ENCODE measurements at regions not wholly inside any gene's neighbourhood (a gene's known extent, or its start where the extent isn't known, plus 50 kb on each side); places are given as distances from the start of the nearest gene placed in this dataset.
"Not testable (repeated sequence)": the region's sequence is repeated elsewhere in the genome, so short reads cannot be mapped to it uniquely, and the experiment has no call there.

- no peak for DNase-seq
Measured at GRCh38 chr7:119964788-119965542, 308.0 kb upstream of the KCND2 start.

GRCh38 chr7:119967221-119967620 is 305.8 kb upstream of the KCND2 start:
- no peak for DNase-seq

GRCh38 chr7:119968411-119968810 is 304.6 kb upstream of the KCND2 start:
- DNase-seq, result not testable (repeated sequence)

GRCh38 chr7:119969054-119969453 is 303.9 kb upstream of the KCND2 start:
- no peak for DNase-seq

GRCh38 chr7:119969763-119970162 is 303.2 kb upstream of the KCND2 start:
- DNase-seq, result no peak

GRCh38 chr7:119974972-119975371 is 298.0 kb upstream of the KCND2 start:
- no peak for DNase-seq

GRCh38 chr7:119982884-119983283 is 290.1 kb upstream of the KCND2 start:
- DNase-seq, result no peak

GRCh38 chr7:119983468-119983867 is 289.5 kb upstream of the KCND2 start:
- no peak for DNase-seq

GRCh38 chr7:119984247-119984646 is 288.7 kb upstream of the KCND2 start:
- DNase-seq, result no peak

- no peak for DNase-seq
Measured at GRCh38 chr7:119988401-119988800, 284.6 kb upstream of the KCND2 start.

- no peak for DNase-seq
Measured at GRCh38 chr7:119994928-119995327, 278.0 kb upstream of the KCND2 start.

GRCh38 chr7:119996634-119997033 is 276.3 kb upstream of the KCND2 start:
- no peak for DNase-seq

- no peak for DNase-seq
Measured at GRCh38 chr7:119999738-120000475, 273.1 kb upstream of the KCND2 start.

GRCh38 chr7:120005720-120006119 is 267.3 kb upstream of the KCND2 start:
- DNase-seq, result no peak

- not testable (repeated sequence) for DNase-seq
Measured at GRCh38 chr7:120014301-120014700, 258.7 kb upstream of the KCND2 start.

GRCh38 chr7:120014925-120015465 is 258.0 kb upstream of the KCND2 start:
- DNase-seq, result no peak

GRCh38 chr7:120021085-120021484 is 251.9 kb upstream of the KCND2 start:
- no peak for DNase-seq

- DNase-seq, result no peak
Measured at GRCh38 chr7:120023494-120024167, 249.3 kb upstream of the KCND2 start.

- DNase-seq, result no peak
Measured at GRCh38 chr7:120028636-120029035, 244.3 kb upstream of the KCND2 start.

GRCh38 chr7:120030876-120031275 is 242.1 kb upstream of the KCND2 start:
- DNase-seq, result no peak

GRCh38 chr7:120033114-120033513 is 239.9 kb upstream of the KCND2 start:
- DNase-seq, result no peak

- DNase-seq, result no peak
Measured at GRCh38 chr7:120039138-120039537, 233.8 kb upstream of the KCND2 start.

- no peak for DNase-seq
Measured at GRCh38 chr7:120041798-120042197, 231.2 kb upstream of the KCND2 start.

GRCh38 chr7:120043250-120043649 is 229.7 kb upstream of the KCND2 start:
- DNase-seq, result no peak

All from SHP77 (cell line).